ENCODE measurements at regions not wholly inside any gene's neighbourhood (a gene's known extent, or its start where the extent isn't known, plus 50 kb on each side); places are given as distances from the start of the nearest gene placed in this dataset.

DNA sequence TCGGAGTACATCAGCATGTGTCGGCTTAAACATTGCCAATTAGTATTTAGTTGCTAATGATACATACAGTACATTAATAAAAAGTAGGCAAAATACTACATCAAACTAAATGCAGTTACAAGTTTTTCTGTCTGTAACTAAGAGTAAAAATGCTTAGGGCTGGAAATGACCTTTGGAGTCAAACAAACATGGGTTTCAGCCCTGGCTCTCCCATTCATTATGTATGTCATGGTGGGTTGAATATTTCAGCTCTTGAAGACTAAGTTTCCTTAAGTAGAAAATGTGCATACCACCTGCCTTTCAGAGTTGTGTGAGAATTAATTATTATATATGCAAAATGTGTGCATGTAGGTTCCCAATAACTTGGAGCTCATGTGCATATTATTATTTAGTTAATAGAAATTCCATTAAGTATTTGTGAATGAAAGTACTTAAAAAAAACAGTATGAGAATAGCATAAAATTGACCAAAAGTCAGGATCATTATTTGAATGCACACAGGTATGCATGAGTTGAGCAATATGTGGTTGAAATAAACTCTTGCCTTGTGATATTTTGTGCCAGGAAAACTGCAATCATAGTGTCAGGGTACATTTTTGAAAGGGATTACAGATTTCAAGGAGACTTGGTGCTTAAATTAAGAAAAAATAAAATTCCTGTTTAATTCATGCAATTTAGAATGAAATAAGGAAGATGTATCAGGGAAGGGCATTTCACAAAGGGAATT, 2048.7 kb downstream of the PCDH7 start:
- no peak for DNase-seq (ENCODE audit: low read depth)
- H3K27me3 ChIP-seq (ENCODE audit: control insufficient read depth, insufficient read depth, low read length) = no peaks in the 10 kb centered on the region
- TF ChIP-seq, protein P1, sequence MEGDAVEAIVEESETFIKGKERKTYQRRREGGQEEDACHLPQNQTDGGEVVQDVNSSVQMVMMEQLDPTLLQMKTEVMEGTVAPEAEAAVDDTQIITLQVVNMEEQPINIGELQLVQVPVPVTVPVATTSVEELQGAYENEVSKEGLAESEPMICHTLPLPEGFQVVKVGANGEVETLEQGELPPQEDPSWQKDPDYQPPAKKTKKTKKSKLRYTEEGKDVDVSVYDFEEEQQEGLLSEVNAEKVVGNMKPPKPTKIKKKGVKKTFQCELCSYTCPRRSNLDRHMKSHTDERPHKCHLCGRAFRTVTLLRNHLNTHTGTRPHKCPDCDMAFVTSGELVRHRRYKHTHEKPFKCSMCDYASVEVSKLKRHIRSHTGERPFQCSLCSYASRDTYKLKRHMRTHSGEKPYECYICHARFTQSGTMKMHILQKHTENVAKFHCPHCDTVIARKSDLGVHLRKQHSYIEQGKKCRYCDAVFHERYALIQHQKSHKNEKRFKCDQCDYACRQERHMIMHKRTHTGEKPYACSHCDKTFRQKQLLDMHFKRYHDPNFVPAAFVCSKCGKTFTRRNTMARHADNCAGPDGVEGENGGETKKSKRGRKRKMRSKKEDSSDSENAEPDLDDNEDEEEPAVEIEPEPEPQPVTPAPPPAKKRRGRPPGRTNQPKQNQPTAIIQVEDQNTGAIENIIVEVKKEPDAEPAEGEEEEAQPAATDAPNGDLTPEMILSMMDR (IDR thresholded peaks at IDR 0.05; ENCODE audit: insufficient read depth, low read length, poor library complexity, severe bottlenecking) = no peak
- no peaks in the 10 kb centered on the region for H3K36me3 ChIP-seq (ENCODE audit: control insufficient read depth, insufficient read depth, low read length)
- no peak overlapping the region for H3K4me3 ChIP-seq (ENCODE audit: low read depth, low read length)

DNA sequence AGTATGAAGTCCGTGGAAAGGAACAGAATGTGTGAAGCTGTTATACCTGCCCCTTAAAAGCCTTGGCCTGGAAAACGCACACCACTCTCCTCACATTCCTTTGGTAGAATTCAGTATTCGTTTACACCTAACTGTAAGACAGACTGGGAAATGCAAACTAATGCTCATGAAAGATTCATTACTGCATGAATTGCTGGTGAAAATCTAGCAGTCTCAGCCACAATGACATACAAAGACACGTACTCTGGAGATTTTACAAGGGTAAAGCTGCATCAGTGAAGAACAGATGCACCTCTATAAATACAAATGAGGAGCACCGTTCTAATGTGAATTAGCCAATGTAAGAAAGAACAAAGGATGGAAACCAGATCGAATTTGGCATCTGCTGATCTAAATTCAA, 2051.3 kb downstream of the PCDH7 start:
- no peak overlapping the region for H3K4me3 ChIP-seq (ENCODE audit: low read depth, low read length)
- DNase-seq (ENCODE audit: low read depth) = no peak
- no peaks in the 10 kb centered on the region for H3K27me3 ChIP-seq (ENCODE audit: control insufficient read depth, insufficient read depth, low read length)
- TF ChIP-seq, protein P1 (IDR thresholded peaks at IDR 0.05; ENCODE audit: insufficient read depth, low read length, poor library complexity, severe bottlenecking) = no peak
- H3K36me3 ChIP-seq (ENCODE audit: control insufficient read depth, insufficient read depth, low read length) = no peaks in the 10 kb centered on the region

DNA sequence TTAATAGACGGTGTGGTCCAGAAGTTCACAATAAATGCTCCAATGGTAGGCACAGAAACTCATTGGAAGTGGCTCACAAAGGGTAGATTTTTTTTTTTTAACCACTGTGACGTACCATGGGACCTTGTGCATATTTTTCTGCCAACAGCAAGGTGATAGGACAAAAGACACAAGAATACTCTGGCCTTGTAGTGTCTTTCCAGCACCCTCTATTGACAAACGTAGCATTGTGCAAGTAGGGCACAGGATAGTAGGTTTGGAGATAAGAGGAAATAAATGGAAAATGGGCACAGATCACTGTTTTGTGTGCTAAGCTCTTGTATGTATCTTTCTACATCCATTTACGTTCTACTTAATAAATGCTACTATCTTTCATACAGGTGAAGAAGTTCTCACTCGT, 2054.9 kb downstream of the PCDH7 start:
- TF ChIP-seq, protein P1 (IDR thresholded peaks at IDR 0.05; ENCODE audit: insufficient read depth, low read length, poor library complexity, severe bottlenecking) = peak; percentile 68
- H3K36me3 ChIP-seq (ENCODE audit: control insufficient read depth, insufficient read depth, low read length) = no peaks in the 10 kb centered on the region
- H3K4me3 ChIP-seq (ENCODE audit: low read depth, low read length) = no peak overlapping the region
- no peaks in the 10 kb centered on the region for H3K27me3 ChIP-seq (ENCODE audit: control insufficient read depth, insufficient read depth, low read length)
- peak; percentile 5 for DNase-seq (ENCODE audit: low read depth)

DNA sequence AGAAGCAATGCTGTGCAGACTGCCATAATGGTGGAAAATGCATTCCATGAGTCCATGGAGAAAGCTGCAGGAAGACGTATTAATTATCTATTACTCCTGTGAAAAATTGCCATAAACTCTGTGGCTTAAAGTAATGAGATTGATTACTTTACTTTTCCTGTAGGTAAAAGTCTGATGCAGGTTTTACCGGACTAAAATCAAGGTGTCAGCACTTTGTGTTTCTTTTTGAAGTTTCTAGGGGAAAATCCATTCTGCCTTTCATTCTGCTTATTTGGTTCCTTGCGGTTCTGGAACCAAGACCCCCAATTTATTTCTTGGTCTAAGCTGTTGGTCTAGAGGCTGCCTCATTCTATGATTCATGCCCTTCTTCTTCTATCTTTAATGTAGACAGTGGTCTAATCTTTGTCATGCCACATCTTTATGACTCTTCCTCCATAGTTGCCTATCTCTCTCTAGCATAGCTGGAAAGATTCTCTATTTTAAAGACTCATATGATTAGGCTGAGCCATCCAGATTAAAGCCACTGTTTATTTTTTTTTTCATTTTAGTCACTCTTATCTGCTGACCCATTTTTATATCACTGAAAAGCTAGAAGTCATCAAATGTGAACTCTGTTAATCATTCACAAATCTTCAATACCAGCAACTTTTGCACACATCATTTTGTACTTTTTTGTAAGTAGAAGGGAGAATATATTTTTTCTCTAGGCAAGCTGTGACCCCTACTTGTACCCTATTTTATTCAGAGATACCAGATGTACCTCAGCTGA, 2056.4 kb downstream of the PCDH7 start:
- Histone ChIP-seq H3K4me3 (ENCODE audit: low read depth, low read length) (no peak overlapping the region), H3K27me3 (ENCODE audit: control insufficient read depth, insufficient read depth, low read length) (no peaks in the 10 kb centered on the region), H3K36me3 (ENCODE audit: control insufficient read depth, insufficient read depth, low read length) (no peaks in the 10 kb centered on the region)
- no peak for DNase-seq (ENCODE audit: low read depth)
- TF ChIP-seq, protein P1 (IDR thresholded peaks at IDR 0.05; ENCODE audit: insufficient read depth, low read length, poor library complexity, severe bottlenecking) = no peak

DNA sequence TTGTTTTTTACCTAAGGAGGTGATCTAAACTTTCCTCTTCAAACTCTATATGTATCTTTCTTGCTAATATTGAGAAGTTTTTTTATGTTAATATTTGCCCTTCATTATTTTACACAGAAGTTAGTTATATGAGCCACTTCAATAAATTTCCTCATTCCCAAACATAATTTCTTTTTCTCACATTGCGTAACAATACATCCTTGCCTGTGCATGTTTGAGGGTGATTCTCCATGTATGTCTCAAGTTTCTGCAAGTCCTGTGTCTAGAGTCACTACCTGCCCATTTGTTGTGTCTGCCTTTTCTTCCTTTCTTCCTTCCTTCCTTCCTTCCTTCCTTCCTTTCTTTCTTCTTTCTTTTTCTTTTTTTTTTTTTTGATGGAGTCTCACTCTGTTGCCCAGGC, 2057.9 kb downstream of the PCDH7 start:
- DNase-seq (ENCODE audit: low read depth) = no peak
- no peaks in the 10 kb centered on the region for H3K27me3 ChIP-seq (ENCODE audit: control insufficient read depth, insufficient read depth, low read length)
- TF ChIP-seq, protein P1 (IDR thresholded peaks at IDR 0.05; ENCODE audit: insufficient read depth, low read length, poor library complexity, severe bottlenecking) = no peak
- no peak overlapping the region for H3K4me3 ChIP-seq (ENCODE audit: low read depth, low read length)
- H3K36me3 ChIP-seq (ENCODE audit: control insufficient read depth, insufficient read depth, low read length) = no peaks in the 10 kb centered on the region

All from kidney epithelial cell (primary cell).